ENCODE measurements at regions not wholly inside any gene's neighbourhood (a gene's known extent, or its start where the extent isn't known, plus 50 kb on each side); places are given as distances from the start of the nearest gene placed in this dataset.
"Not testable (repeated sequence)": the region's sequence is repeated elsewhere in the genome, so short reads cannot be mapped to it uniquely, and the experiment has no call there.

DNA sequence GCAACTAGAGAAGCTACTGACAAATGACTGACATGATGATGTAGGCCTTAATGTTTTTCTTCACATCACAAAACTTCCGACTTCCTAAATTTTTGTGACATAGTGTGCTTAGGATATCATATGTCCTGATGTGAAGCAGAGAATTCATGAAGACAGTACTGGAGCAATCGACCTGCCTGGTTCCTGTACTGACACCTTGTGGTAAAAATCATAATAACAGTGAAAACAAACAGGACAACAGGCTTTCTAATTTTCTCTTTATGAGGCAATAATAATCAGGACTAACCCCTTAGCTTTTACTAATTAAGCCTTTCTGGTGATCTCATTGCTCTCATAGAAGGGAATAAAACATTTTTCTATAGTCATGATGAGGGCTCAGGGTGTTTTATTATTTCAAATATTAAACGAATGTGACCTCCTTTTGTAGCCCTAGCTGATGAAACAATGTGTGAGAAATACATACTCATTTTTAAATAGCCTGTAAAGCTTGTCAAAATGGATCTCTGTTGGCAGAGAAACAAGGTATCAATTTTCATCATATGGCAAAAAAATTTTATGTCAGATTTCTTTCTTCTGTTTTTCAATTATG, 158.4 kb downstream of the TENT5D start:
- in situ Hi-C loops (cut with HindIII; ENCODE audit: low pct_ligation_motif_present, low sequenced_read_pairs): no loop called here
- TF ChIP-seq, protein P1, sequence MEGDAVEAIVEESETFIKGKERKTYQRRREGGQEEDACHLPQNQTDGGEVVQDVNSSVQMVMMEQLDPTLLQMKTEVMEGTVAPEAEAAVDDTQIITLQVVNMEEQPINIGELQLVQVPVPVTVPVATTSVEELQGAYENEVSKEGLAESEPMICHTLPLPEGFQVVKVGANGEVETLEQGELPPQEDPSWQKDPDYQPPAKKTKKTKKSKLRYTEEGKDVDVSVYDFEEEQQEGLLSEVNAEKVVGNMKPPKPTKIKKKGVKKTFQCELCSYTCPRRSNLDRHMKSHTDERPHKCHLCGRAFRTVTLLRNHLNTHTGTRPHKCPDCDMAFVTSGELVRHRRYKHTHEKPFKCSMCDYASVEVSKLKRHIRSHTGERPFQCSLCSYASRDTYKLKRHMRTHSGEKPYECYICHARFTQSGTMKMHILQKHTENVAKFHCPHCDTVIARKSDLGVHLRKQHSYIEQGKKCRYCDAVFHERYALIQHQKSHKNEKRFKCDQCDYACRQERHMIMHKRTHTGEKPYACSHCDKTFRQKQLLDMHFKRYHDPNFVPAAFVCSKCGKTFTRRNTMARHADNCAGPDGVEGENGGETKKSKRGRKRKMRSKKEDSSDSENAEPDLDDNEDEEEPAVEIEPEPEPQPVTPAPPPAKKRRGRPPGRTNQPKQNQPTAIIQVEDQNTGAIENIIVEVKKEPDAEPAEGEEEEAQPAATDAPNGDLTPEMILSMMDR (IDR thresholded peaks at IDR 0.05; ENCODE audit: low read depth, low read length, missing control alignments): peak; percentile 50
- Histone ChIP-seq H3K27ac (no peak overlapping the region), H3K4me3 (ENCODE audit: low read depth, low read length) (no peak overlapping the region), H3K36me3 (replicated peaks) (no peaks in the 10 kb centered on the region), H3K27me3 (replicated peaks) (no peaks in the 10 kb centered on the region)
- DNase-seq: no peak

DNA sequence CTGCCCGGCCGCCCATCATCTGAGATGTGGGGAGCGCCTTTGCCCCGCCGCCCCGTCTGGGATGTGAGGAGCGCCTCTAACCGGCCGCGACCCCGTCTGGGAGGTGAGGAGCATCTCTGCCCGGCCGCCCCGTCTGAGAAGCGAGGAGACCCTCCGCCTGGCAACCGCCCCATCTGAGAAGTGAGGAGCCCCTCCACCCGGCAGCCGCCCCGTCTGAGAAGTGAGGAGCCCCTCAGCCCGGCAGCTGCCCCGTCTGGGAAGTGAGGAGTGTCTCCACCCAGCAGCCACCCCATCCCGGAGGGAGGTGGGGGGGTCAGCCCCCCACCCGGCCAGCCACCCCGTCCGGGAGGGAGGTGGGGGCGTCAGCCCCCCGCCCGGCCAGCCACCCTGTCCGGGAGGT, 170.7 kb downstream of the TENT5D start:
- H3K36me3 ChIP-seq (replicated peaks); DNase-seq; H3K27me3 ChIP-seq (replicated peaks); in situ Hi-C loops (cut with HindIII; ENCODE audit: low pct_ligation_motif_present, low sequenced_read_pairs); H3K27ac ChIP-seq; H3K4me3 ChIP-seq (ENCODE audit: low read depth, low read length): not testable (repeated sequence)

DNA sequence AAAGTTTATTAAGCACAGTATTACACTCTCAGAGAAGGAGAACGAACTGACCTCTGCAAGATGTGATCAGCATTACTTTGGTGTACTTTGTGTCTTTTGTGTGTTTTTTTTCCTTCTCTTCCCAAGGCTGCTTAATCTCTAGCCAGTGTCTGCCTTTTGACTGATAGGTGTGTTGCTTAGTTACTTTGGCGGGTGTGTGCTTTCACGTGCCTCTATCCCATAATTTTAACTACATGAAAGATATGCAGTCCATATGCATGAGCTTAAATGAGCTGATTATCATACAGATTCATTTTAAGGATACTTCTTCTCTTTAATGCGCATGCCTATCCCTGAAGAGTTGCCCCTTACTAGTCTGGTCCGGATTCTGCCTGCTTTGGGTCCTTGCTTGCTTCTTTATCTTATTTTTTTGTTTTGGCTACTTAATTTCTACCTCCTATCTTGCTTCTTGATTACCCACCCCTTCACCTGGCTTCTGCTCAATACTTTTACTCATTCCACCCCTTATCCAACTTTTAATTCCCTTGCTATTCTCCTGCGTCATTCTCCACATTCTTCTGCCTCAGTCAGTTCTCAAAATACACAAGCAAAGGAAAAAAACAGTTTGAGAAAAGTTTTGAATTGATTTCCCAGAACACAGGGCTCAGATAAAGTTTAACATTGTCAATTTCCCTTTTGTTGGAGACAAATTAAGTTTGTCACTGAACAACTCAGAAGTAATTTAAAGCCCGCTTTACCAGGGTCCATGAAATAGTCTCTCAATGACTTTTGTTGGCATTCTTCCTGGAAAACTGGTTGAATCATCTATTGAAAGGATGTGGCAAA, 182.0 kb downstream of the TENT5D start:
- no peak for DNase-seq
- in situ Hi-C loops (cut with HindIII; ENCODE audit: low pct_ligation_motif_present, low sequenced_read_pairs): no loop called here
- TF ChIP-seq, protein P1 (IDR thresholded peaks at IDR 0.05; ENCODE audit: low read depth, low read length, missing control alignments): no peak

More for the DNA sequence above, 182.0 kb downstream of the TENT5D start:
- Histone ChIP-seq H3K4me3 (ENCODE audit: low read depth, low read length) (no peak overlapping the region), H3K27me3 (replicated peaks) (no peaks in the 10 kb centered on the region), H3K27ac (no peak overlapping the region), H3K36me3 (replicated peaks) (no peaks in the 10 kb centered on the region)
